ENCODE measurements at regions not wholly inside any gene's neighbourhood (a gene's known extent, or its start where the extent isn't known, plus 50 kb on each side); places are given as distances from the start of the nearest gene placed in this dataset.

GRCh38 chr1:82446236-82446635, 645.5 kb downstream of the ADGRL2 start:
- DNase-seq (ENCODE audit: low read depth in 4 of 4, low spot score in 3 of 4) = no peak

- DNase-seq (ENCODE audit: low read depth in 4 of 4, low spot score in 3 of 4) = no peak
Observed at GRCh38 chr1:82445827-82446226, 645.1 kb downstream of the ADGRL2 start.

- DNase-seq (ENCODE audit: low read depth in 4 of 4, low spot score in 3 of 4) = no peak
Observed at GRCh38 chr1:82445132-82445531, 644.4 kb downstream of the ADGRL2 start.

- DNase-seq (ENCODE audit: low read depth in 4 of 4, low spot score in 3 of 4) = no peak
Observed at GRCh38 chr1:82441402-82441801, 640.7 kb downstream of the ADGRL2 start.

- no peak for DNase-seq (ENCODE audit: low read depth in 4 of 4, low spot score in 3 of 4)
Observed at GRCh38 chr1:82423174-82423815, 622.6 kb downstream of the ADGRL2 start.

- no peak for DNase-seq (ENCODE audit: low read depth in 4 of 4, low spot score in 3 of 4)
Observed at GRCh38 chr1:82421782-82422181, 621.0 kb downstream of the ADGRL2 start.

GRCh38 chr1:82420584-82420983, 619.9 kb downstream of the ADGRL2 start:
- DNase-seq (ENCODE audit: low read depth in 4 of 4, low spot score in 3 of 4) = no peak

- no peak for DNase-seq (ENCODE audit: low read depth in 4 of 4, low spot score in 3 of 4)
Observed at GRCh38 chr1:82411605-82412004, 610.9 kb downstream of the ADGRL2 start.

GRCh38 chr1:82405333-82405732, 604.6 kb downstream of the ADGRL2 start:
- DNase-seq (ENCODE audit: low read depth in 4 of 4, low spot score in 3 of 4) = no peak

GRCh38 chr1:82401116-82401515, 600.4 kb downstream of the ADGRL2 start:
- no peak for DNase-seq (ENCODE audit: low read depth in 4 of 4, low spot score in 3 of 4)

GRCh38 chr1:82400521-82400920, 599.8 kb downstream of the ADGRL2 start:
- DNase-seq (ENCODE audit: low read depth in 4 of 4, low spot score in 3 of 4) = no peak

- DNase-seq (ENCODE audit: low read depth in 4 of 4, low spot score in 3 of 4) = no peak
Observed at GRCh38 chr1:82399093-82399492, 598.4 kb downstream of the ADGRL2 start.

GRCh38 chr1:82398357-82398756, 597.6 kb downstream of the ADGRL2 start:
- DNase-seq (ENCODE audit: low read depth in 4 of 4, low spot score in 3 of 4) = no peak

GRCh38 chr1:82395440-82395839, 594.7 kb downstream of the ADGRL2 start:
- DNase-seq (ENCODE audit: low read depth in 4 of 4, low spot score in 3 of 4) = no peak

GRCh38 chr1:82392946-82393345, 592.2 kb downstream of the ADGRL2 start:
- no peak for DNase-seq (ENCODE audit: low read depth in 4 of 4, low spot score in 3 of 4)

GRCh38 chr1:82392513-82392912, 591.8 kb downstream of the ADGRL2 start:
- DNase-seq (ENCODE audit: low read depth in 4 of 4, low spot score in 3 of 4) = no peak

- DNase-seq (ENCODE audit: low read depth in 4 of 4, low spot score in 3 of 4) = no peak
Observed at GRCh38 chr1:82391712-82392111, 591.0 kb downstream of the ADGRL2 start.

GRCh38 chr1:82390627-82391026, 589.9 kb downstream of the ADGRL2 start:
- no peak for DNase-seq (ENCODE audit: low read depth in 4 of 4, low spot score in 3 of 4)

GRCh38 chr1:82388679-82389078, 587.9 kb downstream of the ADGRL2 start:
- no peak for DNase-seq (ENCODE audit: low read depth in 4 of 4, low spot score in 3 of 4)

GRCh38 chr1:82387012-82387366, 586.3 kb downstream of the ADGRL2 start:
- DNase-seq (ENCODE audit: low read depth in 4 of 4, low spot score in 3 of 4) = no peak

- no peak for DNase-seq (ENCODE audit: low read depth in 4 of 4, low spot score in 3 of 4)
Observed at GRCh38 chr1:82386365-82387011, 585.8 kb downstream of the ADGRL2 start.

GRCh38 chr1:82384776-82385175, 584.0 kb downstream of the ADGRL2 start:
- no peak for DNase-seq (ENCODE audit: low read depth in 4 of 4, low spot score in 3 of 4)
